ENCODE measurements at regions not wholly inside any gene's neighbourhood (a gene's known extent, or its start where the extent isn't known, plus 50 kb on each side); places are given as distances from the start of the nearest gene placed in this dataset.

- no peak overlapping the region for H3K9ac ChIP-seq (ENCODE audit: low read length)
- RAD21 ChIA-PET (ENCODE audit: low non-redundant PET in 1 of 2, low total read pairs in 2 of 2, uncharacterized antibody in 2 of 2, unreplicated experiment in 2 of 2), result no interaction called here
These were observed 456.9 kb upstream of the ID4 start for GRCh38 chr6:19380293-19380692.

More at GRCh38 chr6:19380293-19380692, 456.9 kb upstream of the ID4 start:
- no peak overlapping the region for H2AFZ ChIP-seq (ENCODE audit: low read depth, low read length, poor library complexity, severe bottlenecking)
- H3K79me2 ChIP-seq (ENCODE audit: insufficient read depth, low read length), result no peaks in the 10 kb centered on the region
- no peaks in the 10 kb centered on the region for H3K27me3 ChIP-seq (ENCODE audit: insufficient read depth, low read length)
- no peak overlapping the region for H3K4me2 ChIP-seq (ENCODE audit: low read length)
- no peaks in the 10 kb centered on the region for H3K9me3 ChIP-seq (ENCODE audit: control insufficient read depth in 1 of 2, insufficient read depth in 1 of 2, low read depth in 1 of 2, low read length in 2 of 2)
- H3K27ac ChIP-seq (ENCODE audit: low read depth, low read length), result no peak overlapping the region
- ChIA-PET CTCF (no interaction called here), POLR2A (no interaction called here)
- H3K4me1 ChIP-seq (ENCODE audit: control insufficient read depth in 1 of 2, insufficient read depth in 2 of 2, low read length in 2 of 2), result no peaks in the 10 kb centered on the region
- TF ChIP-seq, protein P1, sequence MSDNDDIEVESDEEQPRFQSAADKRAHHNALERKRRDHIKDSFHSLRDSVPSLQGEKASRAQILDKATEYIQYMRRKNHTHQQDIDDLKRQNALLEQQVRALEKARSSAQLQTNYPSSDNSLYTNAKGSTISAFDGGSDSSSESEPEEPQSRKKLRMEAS (IDR thresholded peaks at IDR 0.05), result no peak
- no peak for TF ChIP-seq CEBPB (IDR thresholded peaks at IDR 0.05; ENCODE audit: low read depth)
- no peak for TF ChIP-seq ZFX (IDR thresholded peaks at IDR 0.05)
- TF ChIP-seq POLR2AphosphoS5 (IDR thresholded peaks at IDR 0.05; ENCODE audit: low read depth, low read length), result no peak
- TF ChIP-seq, protein P2, sequence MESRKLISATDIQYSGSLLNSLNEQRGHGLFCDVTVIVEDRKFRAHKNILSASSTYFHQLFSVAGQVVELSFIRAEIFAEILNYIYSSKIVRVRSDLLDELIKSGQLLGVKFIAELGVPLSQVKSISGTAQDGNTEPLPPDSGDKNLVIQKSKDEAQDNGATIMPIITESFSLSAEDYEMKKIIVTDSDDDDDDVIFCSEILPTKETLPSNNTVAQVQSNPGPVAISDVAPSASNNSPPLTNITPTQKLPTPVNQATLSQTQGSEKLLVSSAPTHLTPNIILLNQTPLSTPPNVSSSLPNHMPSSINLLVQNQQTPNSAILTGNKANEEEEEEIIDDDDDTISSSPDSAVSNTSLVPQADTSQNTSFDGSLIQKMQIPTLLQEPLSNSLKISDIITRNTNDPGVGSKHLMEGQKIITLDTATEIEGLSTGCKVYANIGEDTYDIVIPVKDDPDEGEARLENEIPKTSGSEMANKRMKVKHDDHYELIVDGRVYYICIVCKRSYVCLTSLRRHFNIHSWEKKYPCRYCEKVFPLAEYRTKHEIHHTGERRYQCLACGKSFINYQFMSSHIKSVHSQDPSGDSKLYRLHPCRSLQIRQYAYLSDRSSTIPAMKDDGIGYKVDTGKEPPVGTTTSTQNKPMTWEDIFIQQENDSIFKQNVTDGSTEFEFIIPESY (IDR thresholded peaks at IDR 0.05; ENCODE audit: extremely low read depth, insufficient replicate concordance, low read length), result no peak
- no peak for TF ChIP-seq FOSL1 (IDR thresholded peaks at IDR 0.05; ENCODE audit: low read depth)
- TF ChIP-seq, protein P3, sequence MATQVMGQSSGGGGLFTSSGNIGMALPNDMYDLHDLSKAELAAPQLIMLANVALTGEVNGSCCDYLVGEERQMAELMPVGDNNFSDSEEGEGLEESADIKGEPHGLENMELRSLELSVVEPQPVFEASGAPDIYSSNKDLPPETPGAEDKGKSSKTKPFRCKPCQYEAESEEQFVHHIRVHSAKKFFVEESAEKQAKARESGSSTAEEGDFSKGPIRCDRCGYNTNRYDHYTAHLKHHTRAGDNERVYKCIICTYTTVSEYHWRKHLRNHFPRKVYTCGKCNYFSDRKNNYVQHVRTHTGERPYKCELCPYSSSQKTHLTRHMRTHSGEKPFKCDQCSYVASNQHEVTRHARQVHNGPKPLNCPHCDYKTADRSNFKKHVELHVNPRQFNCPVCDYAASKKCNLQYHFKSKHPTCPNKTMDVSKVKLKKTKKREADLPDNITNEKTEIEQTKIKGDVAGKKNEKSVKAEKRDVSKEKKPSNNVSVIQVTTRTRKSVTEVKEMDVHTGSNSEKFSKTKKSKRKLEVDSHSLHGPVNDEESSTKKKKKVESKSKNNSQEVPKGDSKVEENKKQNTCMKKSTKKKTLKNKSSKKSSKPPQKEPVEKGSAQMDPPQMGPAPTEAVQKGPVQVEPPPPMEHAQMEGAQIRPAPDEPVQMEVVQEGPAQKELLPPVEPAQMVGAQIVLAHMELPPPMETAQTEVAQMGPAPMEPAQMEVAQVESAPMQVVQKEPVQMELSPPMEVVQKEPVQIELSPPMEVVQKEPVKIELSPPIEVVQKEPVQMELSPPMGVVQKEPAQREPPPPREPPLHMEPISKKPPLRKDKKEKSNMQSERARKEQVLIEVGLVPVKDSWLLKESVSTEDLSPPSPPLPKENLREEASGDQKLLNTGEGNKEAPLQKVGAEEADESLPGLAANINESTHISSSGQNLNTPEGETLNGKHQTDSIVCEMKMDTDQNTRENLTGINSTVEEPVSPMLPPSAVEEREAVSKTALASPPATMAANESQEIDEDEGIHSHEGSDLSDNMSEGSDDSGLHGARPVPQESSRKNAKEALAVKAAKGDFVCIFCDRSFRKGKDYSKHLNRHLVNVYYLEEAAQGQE (IDR thresholded peaks at IDR 0.05; ENCODE audit: low read depth), result no peak
- TF ChIP-seq, protein P4, sequence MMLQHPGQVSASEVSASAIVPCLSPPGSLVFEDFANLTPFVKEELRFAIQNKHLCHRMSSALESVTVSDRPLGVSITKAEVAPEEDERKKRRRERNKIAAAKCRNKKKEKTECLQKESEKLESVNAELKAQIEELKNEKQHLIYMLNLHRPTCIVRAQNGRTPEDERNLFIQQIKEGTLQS (IDR thresholded peaks at IDR 0.05), result no peak
- TF ChIP-seq EGR1 (IDR thresholded peaks at IDR 0.05; ENCODE audit: low read depth), result no peak
- TF ChIP-seq, protein P5, sequence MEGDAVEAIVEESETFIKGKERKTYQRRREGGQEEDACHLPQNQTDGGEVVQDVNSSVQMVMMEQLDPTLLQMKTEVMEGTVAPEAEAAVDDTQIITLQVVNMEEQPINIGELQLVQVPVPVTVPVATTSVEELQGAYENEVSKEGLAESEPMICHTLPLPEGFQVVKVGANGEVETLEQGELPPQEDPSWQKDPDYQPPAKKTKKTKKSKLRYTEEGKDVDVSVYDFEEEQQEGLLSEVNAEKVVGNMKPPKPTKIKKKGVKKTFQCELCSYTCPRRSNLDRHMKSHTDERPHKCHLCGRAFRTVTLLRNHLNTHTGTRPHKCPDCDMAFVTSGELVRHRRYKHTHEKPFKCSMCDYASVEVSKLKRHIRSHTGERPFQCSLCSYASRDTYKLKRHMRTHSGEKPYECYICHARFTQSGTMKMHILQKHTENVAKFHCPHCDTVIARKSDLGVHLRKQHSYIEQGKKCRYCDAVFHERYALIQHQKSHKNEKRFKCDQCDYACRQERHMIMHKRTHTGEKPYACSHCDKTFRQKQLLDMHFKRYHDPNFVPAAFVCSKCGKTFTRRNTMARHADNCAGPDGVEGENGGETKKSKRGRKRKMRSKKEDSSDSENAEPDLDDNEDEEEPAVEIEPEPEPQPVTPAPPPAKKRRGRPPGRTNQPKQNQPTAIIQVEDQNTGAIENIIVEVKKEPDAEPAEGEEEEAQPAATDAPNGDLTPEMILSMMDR (IDR thresholded peaks at IDR 0.05 in 2 of 3, conservative IDR thresholded peaks at IDR 0.05 in 1 of 3; ENCODE audit: borderline replicate concordance in 1 of 3, insufficient read depth in 1 of 3, low read depth in 2 of 3, low read length in 2 of 3), result no peak
- no TSS peak for BruUV-seq (replicated peaks)
- H3K4me3 ChIP-seq (replicated peaks in 1 of 2; ENCODE audit: low read depth in 1 of 2, low read length in 2 of 2), result no peak overlapping the region
- no peak for DNase-seq (ENCODE audit: low read depth, low spot score)
- no peaks in the 10 kb centered on the region for H3K36me3 ChIP-seq (ENCODE audit: control insufficient read depth in 1 of 2, insufficient read depth in 2 of 2, low read length in 2 of 2)
- ATAC-seq, result no peak
- intact Hi-C loops (cut with micrococcal nuclease), result no loop called here
- no peaks in the 10 kb centered on the region for H4K20me1 ChIP-seq (ENCODE audit: insufficient read depth)
- H3K9me2 ChIP-seq (ENCODE audit: insufficient read depth), result no peaks in the 10 kb centered on the region
